ENCODE measurements at regions not wholly inside any gene's neighbourhood (a gene's known extent, or its start where the extent isn't known, plus 50 kb on each side); places are given as distances from the start of the nearest gene placed in this dataset.

- TF ChIP-seq CTCF (IDR thresholded peaks at IDR 0.05; ENCODE audit: low read depth, low read length, poor library complexity, severe bottlenecking), result no peak
- no peak for TF ChIP-seq EZH2phosphoT487 (IDR thresholded peaks at IDR 0.05; ENCODE audit: borderline replicate concordance, low read length)
Measured at GRCh38 chr17:36691606-36692005, 90.2 kb downstream of the MRM1 start.
